ENCODE measurements at regions not wholly inside any gene's neighbourhood (a gene's known extent, or its start where the extent isn't known, plus 50 kb on each side); places are given as distances from the start of the nearest gene placed in this dataset.

GRCh38 chr2:189933911-189934399, 128.6 kb downstream of the MSTN start:
- Histone ChIP-seq H3K4me3 (replicated peaks; ENCODE audit: insufficient read depth, low read length) (no peak overlapping the region), H3K27ac (replicated peaks) (no peak overlapping the region), H3K27me3 (ENCODE audit: insufficient read depth, poor library complexity, severe bottlenecking) (no peaks in the 10 kb centered on the region)
- DNase-seq (ENCODE audit: low read depth in 1 of 2, low spot score in 1 of 2) = no peak
- TF ChIP-seq GABPA (IDR thresholded peaks at IDR 0.05; ENCODE audit: low read depth) = no peak
- TF ChIP-seq POLR2AphosphoS5 (IDR thresholded peaks at IDR 0.05; ENCODE audit: low read depth) = no peak
- TF ChIP-seq SPI1 (IDR thresholded peaks at IDR 0.05; ENCODE audit: borderline replicate concordance, low read depth) = no peak
- TF ChIP-seq CTCF (IDR thresholded peaks at IDR 0.05; ENCODE audit: insufficient read depth, low read length) = no peak
- no peak for TF ChIP-seq REST (IDR thresholded peaks at IDR 0.05; ENCODE audit: insufficient replicate concordance, low read depth)

- H3K4me3 ChIP-seq (replicated peaks; ENCODE audit: insufficient read depth, low read length) = no peak overlapping the region
- no peak for DNase-seq (ENCODE audit: low read depth in 1 of 2, low spot score in 1 of 2)
- H3K27ac ChIP-seq (replicated peaks) = no peak overlapping the region
- TF ChIP-seq SPI1 (IDR thresholded peaks at IDR 0.05; ENCODE audit: borderline replicate concordance, low read depth) = no peak
- no peak for TF ChIP-seq POLR2AphosphoS5 (IDR thresholded peaks at IDR 0.05; ENCODE audit: low read depth)
- TF ChIP-seq CTCF (IDR thresholded peaks at IDR 0.05; ENCODE audit: insufficient read depth, low read length) = no peak
- TF ChIP-seq GABPA (IDR thresholded peaks at IDR 0.05; ENCODE audit: low read depth) = no peak
- TF ChIP-seq REST (IDR thresholded peaks at IDR 0.05; ENCODE audit: insufficient replicate concordance, low read depth) = no peak
- H3K27me3 ChIP-seq (ENCODE audit: insufficient read depth, poor library complexity, severe bottlenecking) = no peaks in the 10 kb centered on the region
Observed at GRCh38 chr2:189933041-189933440, 129.5 kb downstream of the MSTN start.

- H3K27me3 ChIP-seq (ENCODE audit: insufficient read depth, poor library complexity, severe bottlenecking) = no peaks in the 10 kb centered on the region
Observed at GRCh38 chr2:189927823-189928222, 134.7 kb downstream of the MSTN start.

More at GRCh38 chr2:189927823-189928222, 134.7 kb downstream of the MSTN start:
- DNase-seq (ENCODE audit: low read depth in 1 of 2, low spot score in 1 of 2) = no peak
- Histone ChIP-seq H3K27ac (replicated peaks) (no peak overlapping the region), H3K4me3 (replicated peaks; ENCODE audit: insufficient read depth, low read length) (no peak overlapping the region)
- TF ChIP-seq REST (IDR thresholded peaks at IDR 0.05; ENCODE audit: insufficient replicate concordance, low read depth) = no peak

All from HL-60 (cell line).